ENCODE measurements at regions not wholly inside any gene's neighbourhood (a gene's known extent, or its start where the extent isn't known, plus 50 kb on each side); places are given as distances from the start of the nearest gene placed in this dataset.

- TF ChIP-seq CTCF (conservative IDR thresholded peaks at IDR 0.05), result no peak
- no peak for TF ChIP-seq EZH2 (IDR thresholded peaks at IDR 0.05; ENCODE audit: low read depth)
- BruUV-seq (replicated peaks), result no TSS peak
- Histone ChIP-seq H2AFZ (no peak overlapping the region), H3K27ac (no peak overlapping the region), H4K20me1 (ENCODE audit: insufficient read depth) (no peaks in the 10 kb centered on the region), H3K79me2 (ENCODE audit: low read depth) (no peaks in the 10 kb centered on the region), H3F3A (ENCODE audit: insufficient read depth, low read depth) (no peaks in the 10 kb centered on the region), H3K27me3 (ENCODE audit: insufficient read depth, low read depth) (no peaks in the 10 kb centered on the region), H3K36me3 (ENCODE audit: low read depth) (no peaks in the 10 kb centered on the region), H3K4me1 (replicated peaks; ENCODE audit: insufficient read depth) (no peaks in the 10 kb centered on the region), H3K4me2 (no peak overlapping the region), H3K4me3 (no peak overlapping the region), H3K9me2 (ENCODE audit: insufficient read depth) (peaks cover 3% of the 10 kb centered on the region; the same call in 1 of the 2 replicates), H3K9me3 (ENCODE audit: insufficient read depth, low read depth) (no peaks in the 10 kb centered on the region)
- CTCF ChIA-PET, result no interaction called here
- POLR2A ChIA-PET (ENCODE audit: unreplicated experiment), result no interaction called here
- intact Hi-C loops (cut with micrococcal nuclease; ENCODE audit: unreplicated experiment), result no loop called here
- peak in 1 of 2 experiments; percentile 16 for DNase-seq
These were observed 212.1 kb downstream of the TTC32 start for GRCh38 chr2:19689646-19690168.

GRCh38 chr2:19688059-19688458, 213.7 kb downstream of the TTC32 start:
- H3K9me2 ChIP-seq (ENCODE audit: insufficient read depth), result no peaks in the 10 kb centered on the region
- no peak for DNase-seq
- H3K79me2 ChIP-seq (ENCODE audit: low read depth), result no peaks in the 10 kb centered on the region
- BruUV-seq (replicated peaks), result no TSS peak
- H3K27ac ChIP-seq, result no peak overlapping the region
- ChIA-PET POLR2A (ENCODE audit: unreplicated experiment) (no interaction called here), CTCF (interaction anchor here (0.5 kb wide), 1 partner anchor 23 kb away, joined by 3 read pairs; no protein-coding TSS in a partner anchor)
- no peaks in the 10 kb centered on the region for H3K9me3 ChIP-seq (ENCODE audit: insufficient read depth, low read depth)
- no peak overlapping the region for H3K4me2 ChIP-seq
- H3F3A ChIP-seq (ENCODE audit: insufficient read depth, low read depth), result no peaks in the 10 kb centered on the region
- TF ChIP-seq CTCF (conservative IDR thresholded peaks at IDR 0.05) (no peak), EZH2 (IDR thresholded peaks at IDR 0.05; ENCODE audit: low read depth) (no peak)
- no peak overlapping the region for H2AFZ ChIP-seq
- H3K4me1 ChIP-seq (replicated peaks; ENCODE audit: insufficient read depth), result no peaks in the 10 kb centered on the region
- intact Hi-C loops (cut with micrococcal nuclease; ENCODE audit: unreplicated experiment), result no loop called here
- H3K27me3 ChIP-seq (ENCODE audit: insufficient read depth, low read depth), result no peaks in the 10 kb centered on the region
- no peaks in the 10 kb centered on the region for H3K36me3 ChIP-seq (ENCODE audit: low read depth)
- H4K20me1 ChIP-seq (ENCODE audit: insufficient read depth), result no peaks in the 10 kb centered on the region
- no peak overlapping the region for H3K4me3 ChIP-seq

DNA sequence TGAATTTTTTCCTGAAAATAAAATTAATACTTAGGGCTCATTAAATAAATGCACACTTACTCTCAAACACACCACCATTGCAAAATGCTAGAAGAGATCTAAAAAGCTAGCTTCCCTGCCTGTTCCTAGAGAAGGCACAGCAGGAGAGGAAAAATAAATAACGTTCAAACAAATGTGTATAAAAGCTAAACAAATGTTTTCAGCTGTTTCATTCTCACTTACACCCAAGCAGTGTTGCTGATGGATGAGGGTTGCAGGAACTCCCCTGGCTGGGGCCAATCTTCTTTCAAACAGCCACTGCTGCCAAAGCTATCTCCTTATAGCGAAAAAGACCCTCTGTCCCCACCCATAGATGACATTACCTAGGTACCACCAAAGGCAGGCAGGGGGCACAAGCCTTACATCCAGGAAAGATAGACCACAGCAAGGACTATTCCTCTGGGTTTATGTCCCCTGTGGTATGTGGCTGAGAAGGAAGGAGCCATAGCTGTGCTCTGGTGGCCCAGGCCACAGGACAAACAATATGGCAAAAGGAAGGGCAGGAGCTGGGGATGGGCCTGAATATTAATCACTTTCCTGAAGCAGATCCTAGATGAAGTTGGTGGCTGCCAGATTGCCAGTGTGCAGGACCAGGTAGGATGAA, 214.6 kb downstream of the TTC32 start:
- Histone ChIP-seq H3K79me2 (ENCODE audit: low read depth) (no peaks in the 10 kb centered on the region), H3K27ac (no peak overlapping the region), H3K4me2 (no peak overlapping the region), H3K36me3 (ENCODE audit: low read depth) (no peaks in the 10 kb centered on the region), H3K9me2 (ENCODE audit: insufficient read depth) (no peaks in the 10 kb centered on the region), H3K4me1 (replicated peaks; ENCODE audit: insufficient read depth) (no peaks in the 10 kb centered on the region), H3K4me3 (no peak overlapping the region), H3F3A (ENCODE audit: insufficient read depth, low read depth) (no peaks in the 10 kb centered on the region), H3K9me3 (ENCODE audit: insufficient read depth, low read depth) (no peaks in the 10 kb centered on the region), H4K20me1 (ENCODE audit: insufficient read depth) (no peaks in the 10 kb centered on the region), H2AFZ (no peak overlapping the region), H3K27me3 (ENCODE audit: insufficient read depth, low read depth) (no peaks in the 10 kb centered on the region)
- POLR2A ChIA-PET (ENCODE audit: unreplicated experiment), result no interaction called here
- BruUV-seq (replicated peaks), result no TSS peak
- CTCF ChIA-PET, result no interaction called here
- intact Hi-C loops (cut with micrococcal nuclease; ENCODE audit: unreplicated experiment), result no loop called here
- no peak for TF ChIP-seq CTCF (conservative IDR thresholded peaks at IDR 0.05)
- no peak for TF ChIP-seq EZH2 (IDR thresholded peaks at IDR 0.05; ENCODE audit: low read depth)
- no peak for DNase-seq
